Left forelimb (tissue), 1 donor: ENCODE measurements at regions not wholly inside any gene's neighbourhood (a gene's known extent, or its start where the extent isn't known, plus 50 kb on each side); places are given as distances from the start of the nearest gene placed in this dataset.
"Not testable (repeated sequence)": the region's sequence is repeated elsewhere in the genome, so short reads cannot be mapped to it uniquely, and the experiment has no call there.

ENCODE experiments used
- DNase-seq: peaks from one replicate; pipeline ENCODE4 v3.0.0-alpha.2; 2018; ENCODE audit warnings: low spot score

GRCh38 chr10:5576780-5577624, 52.2 kb downstream of the CALML3 start:
- DNase-seq = no peak

GRCh38 chr10:5580038-5580428, 55.3 kb downstream of the CALML3 start:
- not testable (repeated sequence) for DNase-seq

- no peak for DNase-seq
Observed at GRCh38 chr10:5581670-5582566, 57.2 kb downstream of the CALML3 start.

GRCh38 chr10:5582736-5583135, 58.0 kb downstream of the CALML3 start:
- no peak for DNase-seq

GRCh38 chr10:5583525-5584175, 58.9 kb downstream of the CALML3 start:
- peak; percentile 86 for DNase-seq

GRCh38 chr10:5584895-5585516, 60.2 kb downstream of the CALML3 start:
- DNase-seq = no peak

- no peak for DNase-seq
Observed at GRCh38 chr10:5585517-5586206, 60.9 kb downstream of the CALML3 start.

GRCh38 chr10:5587151-5588079, 62.7 kb downstream of the CALML3 start:
- DNase-seq = no peak

GRCh38 chr10:5588080-5588453, 63.3 kb downstream of the CALML3 start:
- no peak for DNase-seq

GRCh38 chr10:5588603-5589002, 63.8 kb downstream of the CALML3 start:
- DNase-seq = no peak
